B cell (primary cell): ENCODE measurements at regions not wholly inside any gene's neighbourhood (a gene's known extent, or its start where the extent isn't known, plus 50 kb on each side); places are given as distances from the start of the nearest gene placed in this dataset.

ENCODE experiments used
- EZH2 ChIP-seq: IDR thresholded peaks from 2 replicates; pipeline ENCODE4 v1.6.1; 2012; ENCODE audit warnings: borderline replicate concordance, low read depth, mild to moderate bottlenecking, moderate library complexity, low read length; ENCODE audit not compliant: insufficient read depth, poor library complexity, severe bottlenecking
- TF ChIP-seq, protein P1 (sequence below): fragments of 200-600 bp; IDR thresholded peaks from one replicate; pipeline ENCODE4 v1.8.0; 2022; ENCODE audit warnings: antibody characterized with exemption, mild to moderate bottlenecking

DNA sequence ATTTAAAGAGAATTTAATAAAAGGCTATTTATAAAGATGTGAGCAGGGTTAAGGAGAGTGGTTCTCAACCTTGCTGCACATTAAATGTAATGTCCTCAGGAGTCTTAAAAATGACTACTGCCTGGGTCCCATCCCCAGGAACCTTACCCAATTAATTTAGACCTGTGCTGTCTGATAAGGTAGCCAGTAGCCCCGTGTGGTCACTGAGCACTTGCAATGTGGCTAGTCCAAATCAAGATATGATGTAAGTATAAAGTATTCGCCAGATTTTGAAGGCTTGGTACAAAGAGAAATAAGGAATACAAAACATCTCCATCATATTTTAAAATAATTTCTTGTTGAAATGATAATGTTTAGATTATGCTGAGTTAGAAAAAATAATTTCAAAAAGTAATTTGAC is 343.3 kb upstream of the PPP2R3A start:
- no peak for TF ChIP-seq EZH2
- TF ChIP-seq, protein P1, sequence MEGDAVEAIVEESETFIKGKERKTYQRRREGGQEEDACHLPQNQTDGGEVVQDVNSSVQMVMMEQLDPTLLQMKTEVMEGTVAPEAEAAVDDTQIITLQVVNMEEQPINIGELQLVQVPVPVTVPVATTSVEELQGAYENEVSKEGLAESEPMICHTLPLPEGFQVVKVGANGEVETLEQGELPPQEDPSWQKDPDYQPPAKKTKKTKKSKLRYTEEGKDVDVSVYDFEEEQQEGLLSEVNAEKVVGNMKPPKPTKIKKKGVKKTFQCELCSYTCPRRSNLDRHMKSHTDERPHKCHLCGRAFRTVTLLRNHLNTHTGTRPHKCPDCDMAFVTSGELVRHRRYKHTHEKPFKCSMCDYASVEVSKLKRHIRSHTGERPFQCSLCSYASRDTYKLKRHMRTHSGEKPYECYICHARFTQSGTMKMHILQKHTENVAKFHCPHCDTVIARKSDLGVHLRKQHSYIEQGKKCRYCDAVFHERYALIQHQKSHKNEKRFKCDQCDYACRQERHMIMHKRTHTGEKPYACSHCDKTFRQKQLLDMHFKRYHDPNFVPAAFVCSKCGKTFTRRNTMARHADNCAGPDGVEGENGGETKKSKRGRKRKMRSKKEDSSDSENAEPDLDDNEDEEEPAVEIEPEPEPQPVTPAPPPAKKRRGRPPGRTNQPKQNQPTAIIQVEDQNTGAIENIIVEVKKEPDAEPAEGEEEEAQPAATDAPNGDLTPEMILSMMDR: no peak
